ENCODE measurements at regions not wholly inside any gene's neighbourhood (a gene's known extent, or its start where the extent isn't known, plus 50 kb on each side); places are given as distances from the start of the nearest gene placed in this dataset.

GRCh38 chr14:83096092-83096491, 1562.4 kb upstream of the SEL1L start:
- H3K27me3 ChIP-seq (replicated peaks; ENCODE audit: control insufficient read depth, insufficient read depth, low read length), result no peaks in the 10 kb centered on the region
- CTCF ChIA-PET, result no interaction called here
- Mint-ChIP-seq H3K4me3 (ENCODE audit: unreplicated experiment) (no peak overlapping the region), H3K27me3 (ENCODE audit: insufficient read depth, unreplicated experiment) (peaks cover 11% of the 10 kb centered on the region), H3K4me1 (ENCODE audit: low read depth, unreplicated experiment) (no peaks in the 10 kb centered on the region), H3K36me3 (ENCODE audit: insufficient read depth, unreplicated experiment) (no peaks in the 10 kb centered on the region), H3K27ac (ENCODE audit: unreplicated experiment) (no peak overlapping the region), H3K9me3 (ENCODE audit: unreplicated experiment) (no peaks in the 10 kb centered on the region)
- H3K4me1 ChIP-seq, result no peaks in the 10 kb centered on the region
- no peaks in the 10 kb centered on the region for H3K9me3 ChIP-seq
- TF ChIP-seq CTCF (IDR thresholded peaks at IDR 0.05; ENCODE audit: insufficient read depth in 1 of 2, low read depth in 1 of 2, low read length in 1 of 2, severe bottlenecking in 1 of 2, unreplicated experiment in 1 of 2), result no peak
- POLR2A ChIA-PET, result no interaction called here
- BruUV-seq (replicated peaks), result no TSS peak
- H3K36me3 ChIP-seq (ENCODE audit: control insufficient read depth, insufficient read depth, low read length), result no peaks in the 10 kb centered on the region
- H3K4me3 ChIP-seq (ENCODE audit: low read depth, low read length), result no peak overlapping the region
- no peak for DNase-seq
- intact Hi-C loops (cut with micrococcal nuclease; ENCODE audit: unreplicated experiment), result no loop called here

GRCh38 chr14:83101846-83102245, 1568.2 kb upstream of the SEL1L start:
- intact Hi-C loops (cut with micrococcal nuclease; ENCODE audit: unreplicated experiment), result no loop called here
- BruUV-seq (replicated peaks), result no TSS peak

GRCh38 chr14:83118029-83118428, 1584.4 kb upstream of the SEL1L start:
- peaks cover 2% of the 10 kb centered on the region for H3K27me3 Mint-ChIP-seq (ENCODE audit: insufficient read depth, unreplicated experiment)
- Histone ChIP-seq H3K4me1 (no peaks in the 10 kb centered on the region), H3K9me3 (no peaks in the 10 kb centered on the region), H3K27me3 (replicated peaks; ENCODE audit: control insufficient read depth, insufficient read depth, low read length) (no peaks in the 10 kb centered on the region), H3K36me3 (ENCODE audit: control insufficient read depth, insufficient read depth, low read length) (no peaks in the 10 kb centered on the region), H3K4me3 (ENCODE audit: low read depth, low read length) (no peak overlapping the region)
- H3K27ac Mint-ChIP-seq (ENCODE audit: unreplicated experiment), result no peak overlapping the region
- no peak overlapping the region for H3K4me3 Mint-ChIP-seq (ENCODE audit: unreplicated experiment)
- no peaks in the 10 kb centered on the region for H3K4me1 Mint-ChIP-seq (ENCODE audit: low read depth, unreplicated experiment)
- no peaks in the 10 kb centered on the region for H3K9me3 Mint-ChIP-seq (ENCODE audit: unreplicated experiment)
- TF ChIP-seq CTCF (IDR thresholded peaks at IDR 0.05; ENCODE audit: insufficient read depth in 1 of 2, low read depth in 1 of 2, low read length in 1 of 2, severe bottlenecking in 1 of 2, unreplicated experiment in 1 of 2), result no peak
- POLR2A ChIA-PET, result no interaction called here
- intact Hi-C loops (cut with micrococcal nuclease; ENCODE audit: unreplicated experiment), result no loop called here
- CTCF ChIA-PET, result no interaction called here
- H3K36me3 Mint-ChIP-seq (ENCODE audit: insufficient read depth, unreplicated experiment), result no peaks in the 10 kb centered on the region
- no peak for DNase-seq
- no TSS peak for BruUV-seq (replicated peaks)

More at GRCh38 chr14:83101846-83102245, 1568.2 kb upstream of the SEL1L start:
- no peak for TF ChIP-seq CTCF (IDR thresholded peaks at IDR 0.05; ENCODE audit: insufficient read depth in 1 of 2, low read depth in 1 of 2, low read length in 1 of 2, severe bottlenecking in 1 of 2, unreplicated experiment in 1 of 2)
- ChIA-PET POLR2A (no interaction called here), CTCF (no interaction called here)
- H3K4me1 Mint-ChIP-seq (ENCODE audit: low read depth, unreplicated experiment), result no peaks in the 10 kb centered on the region
- no peak overlapping the region for H3K4me3 Mint-ChIP-seq (ENCODE audit: unreplicated experiment)
- DNase-seq, result no peak
- H3K4me3 ChIP-seq (ENCODE audit: low read depth, low read length), result no peak overlapping the region
- H3K27me3 ChIP-seq (replicated peaks; ENCODE audit: control insufficient read depth, insufficient read depth, low read length), result no peaks in the 10 kb centered on the region
- peaks cover 7% of the 10 kb centered on the region for H3K27me3 Mint-ChIP-seq (ENCODE audit: insufficient read depth, unreplicated experiment)
- H3K27ac Mint-ChIP-seq (ENCODE audit: unreplicated experiment), result no peak overlapping the region
- no peaks in the 10 kb centered on the region for H3K36me3 ChIP-seq (ENCODE audit: control insufficient read depth, insufficient read depth, low read length)
- H3K36me3 Mint-ChIP-seq (ENCODE audit: insufficient read depth, unreplicated experiment), result no peaks in the 10 kb centered on the region
- no peaks in the 10 kb centered on the region for H3K4me1 ChIP-seq
- no peaks in the 10 kb centered on the region for H3K9me3 Mint-ChIP-seq (ENCODE audit: unreplicated experiment)
- no peaks in the 10 kb centered on the region for H3K9me3 ChIP-seq

Data from Caco-2 (cell line).